AG09319 (cell line): ENCODE measurements at regions not wholly inside any gene's neighbourhood (a gene's known extent, or its start where the extent isn't known, plus 50 kb on each side); places are given as distances from the start of the nearest gene placed in this dataset.

Experiments used
- DNase-seq: peaks from one replicate; pipeline ENCODE4 v3.0.0-alpha.2; 2010; ENCODE audit warnings: low read depth; ENCODE audit errors: extremely low read depth
- CTCF ChIP-seq: IDR thresholded peaks from 2 replicates; pipeline ENCODE4 v1.5.1; 2011; ENCODE audit warnings: low read depth, mild to moderate bottlenecking, inconsistent platforms, low read length, moderate library complexity

GRCh38 chr3:180531303-180532278 lies 70.4 kb upstream of the TTC14 start:
- no peak for TF ChIP-seq CTCF

GRCh38 chr3:180534828-180535227 lies 67.1 kb upstream of the TTC14 start:
- no peak for TF ChIP-seq CTCF
- no peak for DNase-seq

More at GRCh38 chr3:180531303-180532278, 70.4 kb upstream of the TTC14 start:
- DNase-seq: no peak

GRCh38 chr3:180538493-180538892 lies 63.5 kb upstream of the TTC14 start:
- no peak for DNase-seq
- TF ChIP-seq CTCF: no peak

- no peak for DNase-seq
- no peak for TF ChIP-seq CTCF
Measured at GRCh38 chr3:180543877-180544276, 58.1 kb upstream of the TTC14 start.

GRCh38 chr3:180546863-180547262 lies 55.1 kb upstream of the TTC14 start:
- no peak for DNase-seq
- no peak for TF ChIP-seq CTCF

GRCh38 chr3:180548050-180548449 lies 53.9 kb upstream of the TTC14 start:
- DNase-seq: no peak
- TF ChIP-seq CTCF: no peak
